Central memory CD4-positive, alpha-beta T cell (primary cell): ENCODE measurements at regions not wholly inside any gene's neighbourhood (a gene's known extent, or its start where the extent isn't known, plus 50 kb on each side); places are given as distances from the start of the nearest gene placed in this dataset.
"Not testable (repeated sequence)": the region's sequence is repeated elsewhere in the genome, so short reads cannot be mapped to it uniquely, and the experiment has no call there.

Experiments
- DNase-seq: peaks from one replicate; pipeline ENCODE4 v3.0.0; 2022

DNA sequence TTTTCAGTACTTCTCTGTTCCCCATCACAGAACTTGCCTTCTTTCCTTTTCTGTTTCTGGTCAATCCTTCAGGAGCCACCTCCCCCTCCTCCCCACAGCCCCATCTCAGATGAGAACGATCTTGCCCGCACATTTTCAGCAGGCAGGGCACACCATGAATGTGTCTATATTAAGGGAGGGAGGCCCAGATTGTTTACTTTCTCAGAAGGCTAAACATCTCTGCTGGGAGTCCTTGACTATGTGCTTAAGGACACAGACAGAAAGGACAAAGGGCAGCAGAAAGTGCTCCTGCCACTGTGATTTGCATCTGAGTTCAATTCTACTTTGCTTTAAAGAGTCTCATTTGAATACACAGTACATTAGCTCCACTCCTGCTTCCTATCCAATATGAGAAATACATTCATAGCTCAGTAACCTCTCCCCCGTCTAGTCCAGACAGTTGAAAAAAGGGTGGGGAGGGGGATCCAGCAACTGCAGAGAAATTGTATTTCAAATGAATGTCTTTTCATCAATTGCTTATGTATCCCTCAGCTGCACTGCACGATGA is 175.0 kb upstream of the PARD3B start:
- DNase-seq, result no peak

DNA sequence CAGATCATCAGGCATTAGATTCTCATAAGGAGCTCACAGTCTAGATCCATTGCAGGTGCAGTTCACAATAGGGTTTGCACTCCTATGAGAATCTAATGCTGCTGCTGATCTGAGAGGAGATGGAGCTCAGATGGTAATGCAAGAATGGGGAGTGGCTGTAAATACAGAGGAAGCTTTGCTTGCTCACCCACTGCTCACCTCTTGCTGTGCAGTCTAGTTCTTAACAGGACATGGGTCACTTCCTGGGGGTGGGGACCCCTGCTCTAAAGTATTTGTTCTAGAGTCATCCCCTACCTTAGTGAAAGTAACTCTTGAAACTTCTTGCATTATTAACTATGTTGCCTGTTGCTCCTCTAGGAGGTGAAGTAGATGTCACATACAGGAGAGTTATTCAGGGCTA is 171.3 kb upstream of the PARD3B start:
- DNase-seq, result no peak

DNA sequence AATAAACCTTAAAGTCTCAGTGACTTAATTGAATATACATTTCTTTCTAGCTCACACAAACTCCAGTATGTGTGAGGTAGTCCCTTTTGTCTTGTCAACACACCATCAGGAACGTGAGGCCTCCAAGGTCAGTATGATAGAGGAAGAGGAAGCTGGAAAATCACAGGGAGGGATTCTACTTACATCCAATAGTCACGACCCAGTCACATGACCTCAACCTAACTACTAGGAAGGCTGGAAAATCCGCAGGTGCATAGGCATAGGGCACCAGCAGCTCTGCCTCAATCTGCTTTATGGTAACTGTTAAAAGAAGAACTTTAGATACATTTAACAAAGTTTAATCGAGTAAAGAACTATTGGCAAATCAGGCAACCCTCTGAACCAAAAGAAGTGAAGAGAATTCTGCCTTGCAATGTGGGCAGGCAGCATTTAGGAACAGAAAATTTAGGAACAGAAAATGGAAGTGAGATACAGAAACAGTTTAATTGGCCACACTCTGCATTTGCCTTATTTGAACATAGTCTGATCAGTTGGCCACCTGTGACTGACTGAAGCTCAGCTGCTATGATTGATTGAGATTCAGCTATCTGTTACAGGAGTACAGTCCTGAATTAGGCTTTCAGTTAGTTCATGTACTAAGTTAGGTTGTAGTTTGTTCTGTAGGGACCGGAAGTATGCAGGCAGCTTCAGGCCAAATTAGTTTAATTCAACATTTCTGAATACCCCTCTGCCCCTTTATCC is 165.0 kb upstream of the PARD3B start:
- DNase-seq, result no peak

DNA sequence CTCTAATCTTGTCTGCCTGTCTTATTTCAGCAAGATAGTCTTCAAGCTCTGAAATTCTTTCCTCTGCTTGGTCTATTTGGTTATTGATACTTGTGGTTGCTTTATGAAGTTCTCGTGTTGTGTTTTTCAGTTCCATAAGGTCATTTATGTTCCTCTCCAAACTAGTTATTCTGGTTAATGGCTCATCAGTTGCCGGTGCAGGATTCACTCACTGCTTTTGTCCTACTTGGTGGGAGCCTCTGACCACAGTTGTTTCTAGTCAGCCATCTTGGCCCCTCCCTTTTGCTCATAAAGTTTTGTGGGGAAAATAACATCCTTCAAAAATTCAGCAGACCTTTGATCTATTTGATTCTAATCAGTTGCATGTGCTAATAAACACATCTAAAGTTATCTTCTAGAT is 158.6 kb upstream of the PARD3B start:
- no peak for DNase-seq

DNA sequence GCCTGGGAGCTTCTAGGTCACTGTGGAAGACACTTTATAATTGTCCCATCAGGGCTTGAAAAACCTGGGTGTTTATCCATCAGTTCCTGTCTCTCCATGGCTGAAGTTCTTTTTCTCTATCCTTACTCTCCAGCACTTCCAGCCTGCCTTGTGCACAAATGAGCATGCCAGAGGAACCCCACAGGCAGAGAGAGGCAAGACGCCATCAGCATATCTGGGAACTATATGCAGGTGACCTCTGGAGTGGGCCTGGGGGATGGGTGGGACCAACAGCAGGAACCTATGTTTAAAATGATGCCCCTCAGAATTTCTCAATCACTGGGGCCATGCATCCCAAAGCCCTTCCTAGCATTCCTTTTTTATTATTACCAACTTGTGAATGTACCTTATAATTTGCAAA is 156.2 kb upstream of the PARD3B start:
- DNase-seq, result no peak

DNA sequence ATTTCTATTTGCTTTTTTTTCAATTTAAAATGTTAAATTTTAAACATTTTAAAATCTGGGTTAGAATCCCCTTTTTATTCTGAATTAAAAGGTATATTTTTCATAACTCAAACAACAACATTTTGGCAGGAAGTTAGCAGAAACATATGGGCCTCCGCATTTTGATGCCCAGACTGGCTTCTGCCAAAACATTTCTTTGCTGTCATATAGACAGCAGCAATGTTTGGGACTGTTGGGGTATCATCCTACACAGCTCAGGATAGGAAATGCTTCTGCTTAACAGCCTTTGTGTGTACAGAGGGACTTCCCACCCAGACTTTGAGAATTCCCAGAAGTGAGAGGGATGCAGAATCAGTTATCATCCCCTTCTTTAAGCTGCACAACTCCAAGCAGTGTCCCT is 155.4 kb upstream of the PARD3B start:
- no peak for DNase-seq

DNA sequence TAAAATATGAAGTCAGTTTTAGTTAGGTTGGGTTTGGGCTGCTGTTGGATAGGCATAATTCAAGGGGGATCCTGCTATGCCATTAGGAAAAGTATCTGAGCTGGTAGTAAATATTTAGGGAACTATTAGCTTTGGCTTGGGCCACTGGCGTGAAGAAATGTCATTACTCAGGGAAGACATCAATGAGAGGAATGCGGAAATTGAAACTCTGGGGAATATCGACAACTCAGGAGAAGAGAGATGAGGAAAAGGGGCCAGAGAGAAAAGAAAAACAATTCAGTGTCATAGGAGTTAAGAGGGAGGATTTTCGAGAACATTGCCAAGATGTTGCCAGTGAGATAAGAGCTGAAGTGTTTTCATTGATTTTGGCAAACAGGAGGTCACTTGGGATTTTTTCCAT is 149.7 kb upstream of the PARD3B start:
- no peak for DNase-seq

DNA sequence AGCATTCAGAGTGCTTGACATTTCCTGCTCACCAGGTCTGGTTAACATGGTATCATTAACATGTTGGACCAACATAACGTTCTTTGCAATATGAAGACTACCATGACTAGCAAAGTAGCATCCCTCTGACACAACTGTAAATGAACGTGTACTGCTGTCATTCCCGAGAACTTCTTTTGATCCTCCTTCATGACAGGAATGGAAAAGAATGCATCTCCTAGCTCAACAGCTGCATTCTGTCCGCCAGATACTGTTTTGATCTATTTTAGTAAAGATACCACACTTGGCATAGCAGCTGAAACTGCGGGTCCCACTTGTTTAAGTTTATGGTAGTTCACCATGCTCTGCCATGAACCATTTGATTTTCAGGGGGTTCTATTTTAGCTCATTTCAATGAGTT is 144.2 kb upstream of the PARD3B start:
- DNase-seq, result no peak

DNA sequence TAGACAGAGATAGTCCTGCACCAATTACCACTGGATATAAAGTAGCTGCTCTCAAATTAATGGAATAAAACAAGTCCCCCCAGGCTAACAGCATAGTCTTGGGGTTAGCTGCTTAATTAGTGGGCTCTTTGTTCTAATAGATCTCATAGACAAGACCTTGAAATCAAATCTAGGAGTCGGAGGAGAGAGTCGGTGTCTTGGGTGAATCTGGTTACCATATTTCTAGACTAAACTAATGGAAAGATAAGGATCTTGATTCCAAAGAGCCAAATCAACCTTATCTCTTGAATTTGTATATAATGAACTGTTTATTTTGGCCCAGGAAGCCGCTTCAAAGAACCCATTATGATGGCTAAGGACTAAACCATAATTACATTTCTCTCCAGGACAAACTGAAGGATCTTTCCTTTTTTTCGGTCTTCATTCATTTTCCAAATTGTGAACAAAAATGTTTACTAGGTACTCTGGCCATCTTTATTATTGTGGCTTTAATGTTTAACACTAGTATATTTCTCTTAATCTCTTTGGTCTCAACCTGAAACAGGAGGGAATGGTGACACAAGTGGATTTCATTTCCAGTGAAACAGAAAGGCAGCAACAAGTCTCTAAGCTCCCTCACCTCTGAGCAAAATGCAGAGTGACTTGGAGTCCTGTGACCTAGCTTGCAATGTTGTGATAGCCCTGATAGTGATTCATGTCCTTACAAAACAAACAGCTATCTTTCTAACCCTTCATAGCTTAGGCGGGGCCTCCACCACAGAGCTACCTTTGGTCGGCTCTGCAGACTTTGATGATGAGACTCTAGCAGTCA is 137.9 kb upstream of the PARD3B start:
- no peak for DNase-seq

DNA sequence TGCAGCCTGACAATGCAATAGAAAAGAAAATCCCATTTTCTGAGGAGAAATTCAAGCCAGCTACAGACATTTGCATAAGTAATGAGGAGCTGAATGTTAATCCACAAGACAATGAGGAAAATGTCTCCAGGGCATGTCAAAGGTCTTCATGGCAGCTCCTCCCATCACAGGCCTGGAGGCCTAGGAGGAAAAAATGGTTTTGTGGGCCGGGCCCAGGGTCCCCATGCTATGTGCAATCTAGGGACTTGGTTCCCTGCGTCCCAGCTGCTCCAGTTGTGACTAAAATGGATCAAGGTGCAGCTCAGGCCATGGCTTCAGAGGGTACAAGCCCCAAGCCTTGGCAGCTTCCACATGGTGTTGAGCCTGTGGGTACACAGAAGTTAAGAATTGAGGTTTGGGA is 132.5 kb upstream of the PARD3B start:
- not testable (repeated sequence) for DNase-seq

DNA sequence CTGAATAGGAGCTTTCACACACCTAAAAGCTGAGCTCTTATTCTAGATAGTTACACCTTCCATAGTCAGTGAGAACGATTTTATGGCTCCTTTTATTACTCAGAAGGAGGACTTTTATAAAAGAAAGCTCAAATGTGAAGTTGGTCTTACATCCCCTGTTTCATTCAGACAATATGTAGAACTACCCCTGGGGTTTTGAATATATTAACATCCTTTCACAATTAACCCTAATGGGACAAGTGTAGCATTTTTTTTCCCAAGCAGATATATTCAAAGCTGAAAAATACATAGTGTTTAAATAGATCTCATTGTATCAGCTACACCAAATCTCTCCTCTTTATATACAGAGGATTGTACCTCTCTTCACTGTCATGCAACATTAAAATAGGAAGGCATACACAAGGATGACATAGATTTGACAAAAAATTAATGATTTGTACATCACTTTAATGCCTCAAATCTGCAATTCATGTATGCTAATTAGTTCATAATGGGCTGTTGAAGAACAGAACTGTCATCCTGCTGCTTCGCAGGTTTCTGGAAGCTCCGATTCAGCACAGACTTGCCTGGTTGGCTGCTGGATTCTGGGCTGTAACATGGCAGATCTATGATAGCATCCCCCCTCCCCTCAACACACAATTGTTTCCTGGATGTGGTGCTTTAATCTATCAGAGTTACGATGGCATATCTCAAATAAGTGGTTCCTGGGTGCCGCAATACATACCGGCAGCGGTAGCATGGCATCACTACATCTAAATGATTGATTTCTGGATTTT is 129.7 kb upstream of the PARD3B start:
- no peak for DNase-seq

DNA sequence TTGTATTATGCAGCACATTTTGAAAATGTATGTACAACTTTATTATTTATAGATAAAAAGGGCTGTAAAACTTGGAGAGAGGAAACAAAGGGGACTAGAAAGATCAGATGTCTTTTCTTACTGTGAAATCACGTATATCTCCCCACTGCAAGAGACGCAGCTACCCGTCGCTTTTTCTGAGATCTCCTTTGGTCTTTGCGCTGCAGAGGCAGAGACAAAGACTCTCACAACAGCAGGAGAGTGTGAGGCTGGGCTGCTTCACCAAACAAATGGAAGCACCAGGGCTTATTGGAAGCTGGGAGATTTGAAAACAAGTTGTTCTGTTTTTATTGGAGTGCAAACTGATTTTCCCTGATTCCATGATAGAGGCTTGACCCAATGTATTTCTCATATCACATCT is 129.0 kb upstream of the PARD3B start:
- no peak for DNase-seq

DNA sequence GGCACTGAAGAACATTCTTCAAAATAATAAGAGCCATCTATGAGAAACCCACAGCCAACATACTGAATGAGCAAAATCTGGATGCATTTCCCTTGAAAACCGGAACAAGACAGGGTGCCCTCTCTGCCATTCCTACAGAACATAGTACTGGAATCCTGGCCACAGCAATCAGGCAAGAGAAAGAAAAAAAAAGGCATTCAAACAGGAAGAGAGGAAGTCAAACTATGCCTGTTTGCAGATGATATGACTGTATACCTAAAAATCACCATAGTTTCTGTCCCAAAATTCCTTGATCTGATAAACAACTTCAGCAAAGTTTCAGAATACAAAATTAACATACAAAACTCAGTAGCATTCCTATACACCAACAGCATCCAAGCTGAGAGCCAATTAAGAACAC is 119.5 kb upstream of the PARD3B start:
- no peak for DNase-seq

DNA sequence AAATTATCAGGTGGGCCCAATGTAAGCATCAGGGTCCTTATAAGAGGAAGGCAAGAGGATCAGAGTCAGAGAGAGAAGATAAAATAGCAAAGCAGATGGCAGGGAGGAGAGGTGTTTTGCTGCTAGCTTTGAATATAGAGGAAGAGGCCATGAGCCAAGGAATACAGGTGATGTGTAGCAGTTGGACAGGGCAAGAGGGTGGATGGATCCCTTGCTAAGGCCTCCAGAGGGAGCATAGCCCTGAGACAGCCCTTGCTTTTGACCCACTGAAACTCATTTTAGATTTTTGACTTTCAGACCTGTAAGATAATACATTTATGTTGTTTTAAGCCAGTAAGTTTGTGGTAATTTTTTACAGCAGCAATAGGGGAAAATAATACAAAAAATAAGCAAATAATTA is 116.6 kb upstream of the PARD3B start:
- DNase-seq, result no peak

DNA sequence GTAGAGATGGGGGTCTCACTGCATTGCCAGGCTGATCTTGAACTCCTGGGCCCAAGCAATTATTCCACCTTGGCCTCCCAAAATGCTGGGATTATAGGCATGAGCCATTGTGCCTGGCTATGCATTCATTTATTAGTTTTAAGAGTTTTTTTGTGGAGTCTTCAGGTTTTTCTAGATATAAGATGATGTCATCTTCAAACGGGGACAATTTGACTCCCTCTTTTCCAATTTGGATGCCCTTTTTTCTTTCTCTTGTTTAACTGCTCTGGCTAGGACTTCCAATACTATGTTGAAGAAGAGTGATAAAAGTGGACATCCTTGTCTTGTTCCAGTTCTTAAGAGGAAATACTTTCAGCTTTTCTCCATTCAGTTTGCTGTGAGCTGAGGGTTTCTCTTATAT is 113.7 kb upstream of the PARD3B start:
- DNase-seq, result no peak

DNA sequence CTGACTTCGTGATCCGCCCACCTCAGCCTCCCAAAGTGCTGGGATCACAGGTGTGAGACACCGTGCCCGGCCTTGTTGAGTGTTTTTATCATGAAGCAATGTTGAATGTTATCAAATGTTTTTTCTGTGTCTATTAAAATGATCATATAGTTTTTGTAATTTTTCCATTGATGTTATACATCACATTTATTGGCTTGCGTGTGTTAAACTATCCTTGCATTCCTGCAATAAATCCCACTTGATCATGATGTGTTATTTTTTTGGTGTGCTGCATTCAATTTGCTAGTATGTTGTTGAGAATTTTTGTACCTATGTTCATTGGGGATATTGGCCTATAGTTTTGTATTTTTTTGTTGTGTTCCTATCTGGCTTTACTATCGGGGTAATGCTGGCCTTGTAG is 113.1 kb upstream of the PARD3B start:
- no peak for DNase-seq

DNA sequence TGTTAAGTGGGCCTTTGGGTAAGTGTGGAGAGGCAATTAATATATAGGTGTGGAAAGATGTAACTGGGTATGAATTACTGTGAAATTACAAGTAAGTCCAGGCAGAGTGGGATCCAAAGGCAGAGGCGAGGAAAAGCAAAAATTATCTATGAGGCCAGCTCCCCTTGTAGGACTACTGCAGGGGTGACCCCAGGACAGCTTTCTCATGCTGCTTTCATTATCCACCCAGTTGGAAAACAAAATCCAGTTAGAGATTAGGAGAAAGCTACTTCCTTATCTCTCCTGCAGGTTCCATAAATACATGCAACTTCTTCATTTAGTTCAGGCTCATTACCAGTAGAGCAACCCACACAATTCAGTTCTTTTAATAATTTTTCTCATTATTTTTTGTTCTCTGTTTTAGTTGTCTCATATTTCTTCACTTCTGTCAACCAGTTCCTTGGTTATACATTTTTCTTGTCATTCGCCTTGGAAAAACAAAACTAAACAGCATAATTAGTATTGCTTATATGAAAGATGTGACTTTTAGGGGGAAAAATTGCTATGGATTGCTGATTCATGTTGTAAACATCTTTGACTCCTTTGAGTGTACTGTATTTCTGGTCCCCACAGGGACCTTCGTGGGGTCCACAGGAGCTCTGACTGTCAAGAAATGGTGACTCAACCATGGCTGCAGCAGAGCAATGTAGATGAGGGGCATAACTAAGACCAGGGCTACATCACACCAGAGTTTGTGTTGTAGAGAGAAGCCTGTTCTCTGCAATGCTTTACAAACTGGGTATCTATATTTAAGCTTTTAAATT is 110.4 kb upstream of the PARD3B start:
- no peak for DNase-seq

DNA sequence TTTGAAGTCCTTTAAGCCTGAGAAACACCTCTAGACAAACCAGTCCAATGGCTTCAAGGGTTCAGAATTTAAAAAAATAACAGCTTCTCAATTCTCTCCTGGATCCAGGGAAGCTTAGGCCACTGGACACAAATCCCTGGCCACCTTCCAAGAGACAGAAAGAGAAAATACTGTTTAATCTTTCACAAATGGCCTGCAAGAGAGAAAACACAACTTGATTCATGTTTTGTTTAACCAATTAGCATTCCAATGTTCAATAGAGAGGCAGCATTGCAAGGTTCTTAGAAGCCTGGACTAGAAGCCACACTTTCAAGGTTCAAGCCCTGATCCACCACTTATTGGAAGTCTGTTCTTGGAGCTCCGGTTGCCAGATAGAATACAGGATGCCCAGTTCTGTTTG is 109.0 kb upstream of the PARD3B start:
- no peak for DNase-seq

DNA sequence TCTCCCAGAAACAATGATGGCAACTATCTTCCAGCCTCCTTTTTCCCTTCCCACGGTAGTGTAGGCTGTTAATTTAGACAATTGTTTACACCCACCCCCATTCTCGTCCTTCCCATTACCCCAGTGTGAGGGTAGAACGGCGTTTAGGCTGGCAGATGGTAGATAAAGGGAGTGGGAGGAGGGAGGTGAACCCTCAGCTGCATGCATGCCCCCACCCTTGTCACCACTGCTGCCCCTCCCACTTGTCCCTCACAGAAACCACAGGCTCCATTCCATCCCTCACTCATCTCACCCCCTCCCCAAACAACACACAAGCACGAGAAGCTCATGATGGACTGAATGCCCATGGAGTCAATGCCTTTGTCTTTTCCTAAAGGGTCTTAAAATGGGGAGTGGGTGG is 107.9 kb upstream of the PARD3B start:
- DNase-seq, result no peak

DNA sequence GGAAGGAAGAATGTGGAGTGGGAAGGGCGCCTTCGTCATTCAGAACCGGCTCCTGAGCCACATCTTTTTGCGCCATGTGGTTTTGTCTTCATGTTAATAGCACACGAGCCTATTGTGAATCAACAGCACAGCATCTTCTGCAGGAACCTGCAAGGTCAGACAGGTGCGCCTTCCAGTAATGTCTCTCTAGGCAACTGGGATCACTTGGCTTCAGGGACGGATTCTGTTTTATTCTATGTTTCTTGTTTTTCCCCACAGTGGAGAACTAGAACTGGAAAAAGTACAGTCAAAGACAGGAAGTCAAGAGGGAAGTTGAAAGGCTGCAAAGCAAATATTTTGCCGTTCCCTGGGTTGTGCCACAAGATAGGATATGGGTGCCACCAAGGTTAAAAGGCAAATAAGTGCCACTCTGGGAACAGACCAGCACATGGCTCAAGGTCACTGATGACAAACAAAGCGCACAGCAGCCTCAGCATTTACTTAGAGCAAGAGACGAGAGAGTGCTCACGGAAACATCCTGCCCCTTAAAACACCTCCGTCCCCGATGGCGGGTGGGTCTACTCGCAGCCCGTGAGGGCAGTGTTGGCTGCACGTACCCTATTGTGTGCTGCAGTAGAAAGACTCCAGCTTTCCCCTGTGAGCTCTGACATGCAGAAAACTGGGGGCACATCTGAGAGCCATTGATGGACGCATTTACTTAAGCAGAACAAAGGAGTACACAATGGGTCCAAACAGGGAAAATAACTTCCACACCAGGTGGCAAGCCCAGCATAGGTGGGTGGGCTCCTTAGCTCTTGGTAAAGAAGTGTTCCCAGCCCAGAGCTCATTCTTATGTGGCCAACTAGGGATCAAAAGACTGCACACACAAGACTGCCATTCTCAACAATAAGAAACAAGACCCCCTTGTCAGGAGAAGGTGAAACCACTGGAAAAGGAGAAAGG is 107.2 kb upstream of the PARD3B start:
- no peak for DNase-seq

DNA sequence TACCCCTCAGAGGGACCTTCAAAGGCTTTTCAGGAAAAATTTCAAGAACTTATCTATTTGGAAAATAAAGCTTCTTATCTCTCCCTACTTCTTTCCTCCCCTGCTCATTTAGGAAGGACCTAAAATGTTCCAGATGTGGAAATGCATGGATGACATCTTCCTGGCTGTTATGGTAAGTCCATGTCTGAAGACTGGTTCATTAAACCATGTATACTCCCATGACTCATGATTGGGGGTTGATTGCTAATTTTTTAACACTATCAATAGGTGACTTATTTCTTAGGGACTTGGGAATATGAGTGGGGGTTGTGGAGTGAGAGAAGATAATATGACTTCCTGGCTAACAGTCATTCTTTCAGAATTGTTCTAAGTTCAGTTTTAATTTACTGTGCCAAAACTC is 104.0 kb upstream of the PARD3B start:
- no peak for DNase-seq
